Midbrain (tissue), 1 donor: ENCODE measurements at regions not wholly inside any gene's neighbourhood (a gene's known extent, or its start where the extent isn't known, plus 50 kb on each side); places are given as distances from the start of the nearest gene placed in this dataset.
"Not testable (repeated sequence)": the region's sequence is repeated elsewhere in the genome, so short reads cannot be mapped to it uniquely, and the experiment has no call there.

ENCODE experiments used
- DNase-seq: peaks from one replicate; lab custom pipeline; 2025; lab: John Stamatoyannopoulos, UW

DNA sequence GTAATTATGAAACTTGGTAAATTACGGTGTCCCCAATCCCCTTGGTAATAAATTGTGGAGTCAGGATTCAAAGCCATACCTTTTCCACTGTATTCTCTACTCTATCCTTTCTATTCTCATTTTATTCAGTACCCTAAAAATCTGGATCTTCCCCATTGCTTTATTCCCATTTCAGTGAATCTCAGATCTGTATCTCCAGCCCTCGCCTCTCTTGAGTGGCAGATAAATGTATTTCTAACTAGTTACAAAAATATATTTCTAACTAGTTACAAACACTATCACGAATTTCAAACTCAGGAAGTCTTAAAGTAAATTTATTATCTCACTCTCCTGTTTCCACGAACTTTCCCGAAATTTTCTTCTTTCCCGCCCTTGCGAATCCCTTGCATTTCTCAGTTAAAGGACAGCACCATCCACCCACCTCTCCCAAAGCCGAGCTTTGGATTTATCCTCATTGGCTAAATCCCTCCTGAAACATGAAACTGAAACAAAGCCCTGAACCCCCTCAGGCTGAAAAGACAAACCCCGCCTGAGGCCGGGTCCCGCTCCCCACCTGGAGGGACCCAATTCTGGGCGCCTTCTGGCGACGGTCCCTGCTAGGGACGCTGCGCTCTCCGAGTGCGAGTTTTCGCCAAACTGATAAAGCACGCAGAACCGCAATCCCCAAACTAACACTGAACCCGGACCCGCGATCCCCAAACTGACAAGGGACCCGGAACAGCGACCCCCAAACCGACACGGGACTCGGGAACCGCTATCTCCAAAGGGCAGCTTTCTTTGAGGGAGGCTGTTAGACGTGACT, 164.3 kb upstream of the PABPC3 start:
- no peak for DNase-seq

GRCh38 chr13:24933106-24934023, 162.6 kb upstream of the PABPC3 start:
- not testable (repeated sequence) for DNase-seq

GRCh38 chr13:24934024-24934385, 161.9 kb upstream of the PABPC3 start:
- DNase-seq = not testable (repeated sequence)

DNA sequence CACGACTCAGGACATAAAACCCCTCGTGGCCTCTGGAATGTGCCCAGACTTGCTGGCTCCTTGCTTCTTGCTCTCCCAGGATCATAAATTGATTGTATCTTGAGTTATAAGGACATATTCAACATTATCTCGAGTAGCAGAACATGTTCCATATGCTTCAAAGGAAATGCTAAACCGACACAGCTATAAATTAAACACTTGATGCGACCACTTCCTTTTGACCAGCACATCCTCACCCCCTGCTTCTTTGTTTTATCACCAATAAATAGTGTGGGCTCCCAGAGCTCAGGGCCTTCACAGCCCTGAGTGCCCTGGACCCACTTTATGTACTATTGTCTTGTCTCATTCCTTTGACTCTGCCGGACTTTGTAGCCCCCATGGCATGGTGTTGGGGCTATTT, 157.0 kb upstream of the PABPC3 start:
- no peak for DNase-seq

GRCh38 chr13:24941023-24941713, 154.8 kb upstream of the PABPC3 start:
- not testable (repeated sequence) for DNase-seq

GRCh38 chr13:24943136-24943535, 152.8 kb upstream of the PABPC3 start:
- no peak for DNase-seq

DNA sequence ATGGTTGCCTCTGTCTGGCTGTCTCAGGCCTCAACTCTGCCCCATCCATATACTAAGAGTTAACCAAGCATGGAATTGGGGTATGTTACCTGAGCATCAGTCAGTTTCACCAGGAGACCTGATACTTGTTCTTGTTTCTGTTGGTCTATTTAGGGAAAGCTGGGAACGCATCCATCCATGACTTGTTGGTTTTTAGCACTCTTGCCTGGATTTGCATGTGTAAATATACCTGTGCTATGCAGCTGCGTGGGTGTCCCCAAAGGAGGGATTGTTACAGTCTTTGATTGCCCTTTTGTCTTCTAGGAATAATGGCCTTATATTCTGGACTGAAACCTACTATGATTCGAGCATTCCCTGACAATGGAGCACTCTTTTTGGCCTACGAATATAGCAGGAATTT, 151.9 kb upstream of the PABPC3 start:
- DNase-seq = not testable (repeated sequence)

- not testable (repeated sequence) for DNase-seq
These were observed 147.0 kb upstream of the PABPC3 start for GRCh38 chr13:24948977-24949376.

GRCh38 chr13:24950611-24951010, 145.3 kb upstream of the PABPC3 start:
- not testable (repeated sequence) for DNase-seq

GRCh38 chr13:24967970-24968369, 128.0 kb upstream of the PABPC3 start:
- peak; percentile 36 for DNase-seq

DNA sequence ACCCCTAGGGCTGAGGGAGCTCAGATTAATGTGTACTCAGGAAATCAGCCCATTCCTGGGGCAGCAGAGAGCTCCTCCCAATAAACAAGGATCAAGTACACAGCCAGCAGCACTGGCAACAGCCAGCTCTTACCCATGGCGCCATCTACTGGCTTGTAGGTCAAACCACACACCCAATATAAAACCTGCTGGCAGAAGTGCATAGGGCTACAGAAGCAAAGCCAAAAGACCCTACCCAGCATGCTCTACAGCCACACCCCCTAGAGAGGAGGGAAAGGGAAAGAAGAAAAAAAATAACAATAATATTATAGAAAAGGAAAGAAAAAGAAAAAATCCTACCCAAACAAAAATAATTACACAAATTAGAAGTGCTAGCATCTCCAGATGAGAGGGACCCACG, 127.5 kb upstream of the PABPC3 start:
- not testable (repeated sequence) for DNase-seq

GRCh38 chr13:24973102-24973501, 122.8 kb upstream of the PABPC3 start:
- DNase-seq = not testable (repeated sequence)

DNA sequence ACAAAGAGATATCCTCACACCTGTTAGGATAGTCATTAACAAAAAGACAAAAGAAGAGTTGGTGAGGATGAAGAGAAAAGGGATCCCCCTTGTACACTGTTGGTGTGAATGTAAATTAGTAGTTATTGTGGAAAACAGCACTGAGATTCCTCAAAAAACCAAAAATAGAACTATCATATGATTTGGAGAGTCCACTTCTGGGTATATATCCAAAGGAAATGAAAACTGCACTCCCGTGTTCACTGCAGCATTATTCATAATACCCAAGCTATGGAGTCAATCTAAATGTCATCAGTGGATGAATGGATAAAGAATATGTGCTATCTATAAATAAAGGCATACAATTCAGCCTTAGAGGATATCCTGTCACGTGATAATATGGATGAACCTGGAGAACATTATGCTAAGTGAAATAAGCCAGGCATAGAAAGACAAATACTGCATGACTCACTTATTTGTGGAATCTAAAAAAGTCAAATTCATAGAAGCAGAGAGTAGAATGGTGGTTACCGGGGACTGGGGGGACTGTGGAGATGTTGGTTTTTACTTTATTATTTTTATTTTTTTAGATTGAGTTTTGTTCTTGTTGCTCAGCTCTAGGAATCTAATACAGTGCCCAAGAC, 114.6 kb upstream of the PABPC3 start:
- not testable (repeated sequence) for DNase-seq

DNA sequence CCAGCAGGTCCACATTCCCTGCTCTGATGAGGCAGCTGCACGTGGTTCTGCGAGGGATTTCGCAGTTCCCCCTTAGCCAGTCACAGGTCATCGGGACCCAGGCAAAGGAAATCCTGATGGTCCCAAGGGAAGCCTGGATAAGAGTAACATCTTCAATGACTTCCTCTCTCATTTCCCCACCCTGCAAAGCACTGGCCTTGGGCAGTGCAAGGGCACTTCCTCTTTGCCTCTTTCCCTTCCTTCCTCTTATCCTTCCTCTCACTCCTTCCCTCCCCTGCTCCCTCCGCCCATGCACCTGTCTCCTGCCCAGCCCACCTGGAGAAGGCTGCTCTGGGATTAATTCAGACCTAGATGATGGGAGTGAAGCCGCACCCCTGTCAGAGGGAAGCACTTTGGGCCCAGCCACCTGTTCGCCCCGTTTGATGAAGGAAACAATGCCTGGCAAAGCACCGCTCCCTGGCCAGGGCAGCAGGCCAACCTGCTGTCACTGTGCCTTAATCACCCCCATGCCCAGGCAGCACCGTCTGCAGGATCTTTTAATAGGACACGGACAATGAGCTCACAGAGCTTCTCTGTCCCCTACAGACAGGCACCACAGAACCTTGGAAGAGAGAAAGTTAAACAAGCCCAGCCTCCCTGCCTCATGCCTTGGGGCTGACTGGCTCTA, 113.5 kb upstream of the PABPC3 start:
- no peak for DNase-seq

GRCh38 chr13:24983094-24983493, 112.8 kb upstream of the PABPC3 start:
- no peak for DNase-seq

DNA sequence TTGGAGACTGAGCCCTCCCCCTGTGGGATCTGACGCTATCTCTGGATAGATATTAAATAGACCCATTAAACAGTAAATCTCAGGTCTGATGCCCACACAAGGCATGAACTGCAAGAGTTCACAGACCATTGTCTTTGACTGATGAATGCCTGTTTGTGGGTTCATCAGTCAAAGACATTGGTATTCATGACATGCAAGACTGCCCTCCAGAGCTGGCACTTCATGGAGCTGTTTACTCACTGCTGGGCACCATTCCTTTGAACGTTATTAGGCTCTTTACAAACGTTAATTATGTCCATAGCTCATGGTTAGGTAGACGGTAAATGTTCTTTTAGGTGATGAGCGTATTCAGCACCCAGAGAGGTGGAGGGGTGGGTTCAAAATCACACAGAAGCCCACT, 111.8 kb upstream of the PABPC3 start:
- DNase-seq = peak; percentile 34

- DNase-seq = no peak
These were observed 110.8 kb upstream of the PABPC3 start for GRCh38 chr13:24985107-24985506.

DNA sequence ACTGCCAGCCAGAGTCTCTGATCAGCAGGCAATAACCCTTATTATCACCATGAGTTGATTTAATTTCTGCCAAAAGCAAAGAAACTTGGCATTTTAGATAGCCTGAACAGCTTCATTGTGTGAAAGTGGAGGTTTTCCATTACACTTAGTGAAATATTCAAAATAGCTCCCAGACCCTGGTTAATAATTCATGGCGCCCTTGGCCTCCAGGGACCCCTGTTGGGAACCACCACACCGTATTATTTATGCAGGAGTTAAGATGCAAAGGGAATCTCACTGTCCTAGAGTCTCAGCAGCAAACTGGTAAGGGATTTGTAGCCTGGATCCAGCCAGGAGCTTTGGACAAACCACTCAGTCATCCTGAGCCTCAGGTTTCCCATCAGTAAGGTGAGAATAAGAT, 110.0 kb upstream of the PABPC3 start:
- DNase-seq = no peak

- no peak for DNase-seq
These were observed 109.1 kb upstream of the PABPC3 start for GRCh38 chr13:24986826-24987225.

DNA sequence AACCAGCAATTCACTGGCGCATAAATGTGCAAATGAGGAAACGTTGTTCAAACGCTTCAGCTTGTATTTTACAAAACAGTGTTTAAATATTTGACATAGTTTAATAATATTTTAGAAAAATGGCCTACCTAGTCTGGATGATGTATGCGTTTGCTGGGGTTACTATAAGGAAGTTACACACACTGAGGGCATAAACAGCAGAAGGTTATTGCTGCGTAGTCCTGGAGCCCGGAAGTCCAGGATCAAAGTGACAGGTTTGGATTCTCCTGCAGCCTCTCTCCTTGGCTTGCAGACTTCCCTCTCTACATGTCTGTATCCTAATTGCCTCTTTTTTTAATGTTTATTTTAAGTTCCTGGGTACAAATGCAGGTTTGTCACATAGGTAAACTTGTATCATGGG, 106.0 kb upstream of the PABPC3 start:
- not testable (repeated sequence) for DNase-seq

DNA sequence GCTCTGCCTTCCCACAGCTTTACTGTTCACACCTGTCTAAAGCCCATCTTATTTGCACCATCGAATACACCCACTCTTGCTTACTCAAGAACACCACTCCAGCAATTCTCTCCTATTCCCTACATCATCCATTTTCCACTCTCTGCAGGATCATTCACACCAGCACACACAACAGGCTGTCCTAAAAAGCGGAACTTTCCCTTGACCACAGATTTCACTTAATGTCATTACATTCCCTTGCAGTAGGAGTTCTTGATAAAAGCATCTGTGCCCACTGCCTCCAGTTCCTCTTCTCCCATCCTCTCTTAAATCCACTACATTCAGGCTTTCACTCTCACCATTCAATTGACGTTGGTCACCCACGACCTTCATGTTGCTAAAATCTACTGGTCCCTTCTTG, 103.0 kb upstream of the PABPC3 start:
- not testable (repeated sequence) for DNase-seq
